GM21528 (cell line): ENCODE measurements at regions not wholly inside any gene's neighbourhood (a gene's known extent, or its start where the extent isn't known, plus 50 kb on each side); places are given as distances from the start of the nearest gene placed in this dataset.
"Not testable (repeated sequence)": the region's sequence is repeated elsewhere in the genome, so short reads cannot be mapped to it uniquely, and the experiment has no call there.

Experiments used
- ATAC-seq: cut with Tn5 transposase; IDR thresholded peaks from one replicate; pipeline ENCODE4 v1.9.1; 2021; ENCODE audit warnings: mild to moderate bottlenecking, moderate library complexity; ENCODE audit not compliant: unreplicated experiment, low FRiP score

- ATAC-seq = no peak
Measured at GRCh38 chr2:59333007-59333406, 1091.9 kb upstream of the FANCL start.

- not testable (repeated sequence) for ATAC-seq
Measured at GRCh38 chr2:59326581-59327365, 1085.6 kb upstream of the FANCL start.

GRCh38 chr2:59322870-59323269 is 1081.7 kb upstream of the FANCL start:
- ATAC-seq = no peak

GRCh38 chr2:59322005-59322404 is 1080.9 kb upstream of the FANCL start:
- ATAC-seq = no peak

- no peak for ATAC-seq
Measured at GRCh38 chr2:59314031-59314766, 1073.1 kb upstream of the FANCL start.

- ATAC-seq = no peak
Measured at GRCh38 chr2:59312967-59313940, 1072.1 kb upstream of the FANCL start.

GRCh38 chr2:59312029-59312428 is 1070.9 kb upstream of the FANCL start:
- no peak for ATAC-seq

- ATAC-seq = no peak
Measured at GRCh38 chr2:59308108-59308507, 1067.0 kb upstream of the FANCL start.

- ATAC-seq = no peak
Measured at GRCh38 chr2:59307196-59307595, 1066.1 kb upstream of the FANCL start.

- no peak for ATAC-seq
Measured at GRCh38 chr2:59303272-59303671, 1062.1 kb upstream of the FANCL start.

GRCh38 chr2:59302683-59303082 is 1061.6 kb upstream of the FANCL start:
- no peak for ATAC-seq

- ATAC-seq = peak; percentile 61
Measured at GRCh38 chr2:59301466-59302402, 1060.6 kb upstream of the FANCL start.

GRCh38 chr2:59297816-59298215 is 1056.7 kb upstream of the FANCL start:
- ATAC-seq = no peak

- no peak for ATAC-seq
Measured at GRCh38 chr2:59296279-59296678, 1055.2 kb upstream of the FANCL start.

- ATAC-seq = no peak
Measured at GRCh38 chr2:59295524-59296162, 1054.5 kb upstream of the FANCL start.

- no peak for ATAC-seq
Measured at GRCh38 chr2:59288771-59289170, 1047.6 kb upstream of the FANCL start.

GRCh38 chr2:59282374-59283057 is 1041.4 kb upstream of the FANCL start:
- no peak for ATAC-seq

- no peak for ATAC-seq
Measured at GRCh38 chr2:59277671-59278070, 1036.5 kb upstream of the FANCL start.

- no peak for ATAC-seq
Measured at GRCh38 chr2:59276917-59277316, 1035.8 kb upstream of the FANCL start.
